Brain microvascular endothelial cell (primary cell): ENCODE measurements at regions not wholly inside any gene's neighbourhood (a gene's known extent, or its start where the extent isn't known, plus 50 kb on each side); places are given as distances from the start of the nearest gene placed in this dataset.
"Not testable (repeated sequence)": the region's sequence is repeated elsewhere in the genome, so short reads cannot be mapped to it uniquely, and the experiment has no call there.

Source experiments
- DNase-seq: peaks from one replicate; pipeline ENCODE4 v3.0.0-alpha.2; 2020
- H3K27ac ChIP-seq: fragments of 250-450 bp; sonication (Bioruptor Pico); 2 replicates; pipeline ENCODE4 v1.5.1; 2020; ENCODE audit warnings: mild to moderate bottlenecking, moderate library complexity
- H3K27me3 ChIP-seq: fragments of 250-450 bp; sonication (Bioruptor Pico); replicated peaks from 2 replicates; pipeline ENCODE4 v1.5.1; 2020; ENCODE audit warnings: mild to moderate bottlenecking
- H3K36me3 ChIP-seq: fragments of 250-450 bp; sonication (Bioruptor Pico); replicated peaks from 2 replicates; pipeline ENCODE4 v1.5.1; 2020; ENCODE audit warnings: mild to moderate bottlenecking
- H3K4me3 ChIP-seq: 2 replicates; pipeline ENCODE4 v1.5.1; 2011; ENCODE audit warnings: low read depth, mild to moderate bottlenecking, control low read depth, low read length, moderate library complexity
- in situ Hi-C: cut with HindIII; loops from 2 replicates; pipeline ENCODE4 v1.10.0; 2017; ENCODE audit warnings: low sequenced_read_pairs, low pct_ligation_motif_present
- TF ChIP-seq, protein P1 (sequence below): IDR thresholded peaks from 2 replicates; pipeline ENCODE4 v1.5.1; 2011; ENCODE audit warnings: low read depth, mild to moderate bottlenecking, moderate library complexity, low read length, control low read depth, inconsistent platforms; ENCODE audit errors: missing control alignments

DNA sequence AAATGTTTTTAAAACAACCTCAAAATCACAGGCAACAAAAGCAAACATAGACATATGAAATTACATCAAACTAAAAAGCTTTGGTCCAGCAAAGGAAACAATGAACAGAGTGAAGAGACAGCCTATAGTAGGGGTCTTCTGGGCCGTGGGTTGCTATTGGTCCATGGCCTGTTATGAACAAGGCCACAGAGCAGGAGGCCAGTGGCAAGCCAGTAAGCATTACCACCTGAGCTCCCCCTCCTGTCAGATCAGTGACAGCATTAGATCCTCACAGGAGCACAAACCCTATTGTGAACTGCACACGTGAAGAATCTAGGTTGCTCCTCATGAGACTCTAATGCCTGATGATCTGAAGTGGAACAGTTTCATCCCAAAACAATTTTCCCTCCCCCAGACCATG, 174.0 kb downstream of the DIO2 start:
- in situ Hi-C loops: no loop called here
- Histone ChIP-seq H3K4me3 (no peak overlapping the region), H3K27me3 (no peaks in the 10 kb centered on the region), H3K36me3 (no peaks in the 10 kb centered on the region), H3K27ac (no peak overlapping the region)
- DNase-seq: no peak
- TF ChIP-seq, protein P1, sequence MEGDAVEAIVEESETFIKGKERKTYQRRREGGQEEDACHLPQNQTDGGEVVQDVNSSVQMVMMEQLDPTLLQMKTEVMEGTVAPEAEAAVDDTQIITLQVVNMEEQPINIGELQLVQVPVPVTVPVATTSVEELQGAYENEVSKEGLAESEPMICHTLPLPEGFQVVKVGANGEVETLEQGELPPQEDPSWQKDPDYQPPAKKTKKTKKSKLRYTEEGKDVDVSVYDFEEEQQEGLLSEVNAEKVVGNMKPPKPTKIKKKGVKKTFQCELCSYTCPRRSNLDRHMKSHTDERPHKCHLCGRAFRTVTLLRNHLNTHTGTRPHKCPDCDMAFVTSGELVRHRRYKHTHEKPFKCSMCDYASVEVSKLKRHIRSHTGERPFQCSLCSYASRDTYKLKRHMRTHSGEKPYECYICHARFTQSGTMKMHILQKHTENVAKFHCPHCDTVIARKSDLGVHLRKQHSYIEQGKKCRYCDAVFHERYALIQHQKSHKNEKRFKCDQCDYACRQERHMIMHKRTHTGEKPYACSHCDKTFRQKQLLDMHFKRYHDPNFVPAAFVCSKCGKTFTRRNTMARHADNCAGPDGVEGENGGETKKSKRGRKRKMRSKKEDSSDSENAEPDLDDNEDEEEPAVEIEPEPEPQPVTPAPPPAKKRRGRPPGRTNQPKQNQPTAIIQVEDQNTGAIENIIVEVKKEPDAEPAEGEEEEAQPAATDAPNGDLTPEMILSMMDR: no peak

- TF ChIP-seq, protein P1: no peak
Observed at GRCh38 chr14:80024417-80024816, 186.9 kb downstream of the DIO2 start.

DNA sequence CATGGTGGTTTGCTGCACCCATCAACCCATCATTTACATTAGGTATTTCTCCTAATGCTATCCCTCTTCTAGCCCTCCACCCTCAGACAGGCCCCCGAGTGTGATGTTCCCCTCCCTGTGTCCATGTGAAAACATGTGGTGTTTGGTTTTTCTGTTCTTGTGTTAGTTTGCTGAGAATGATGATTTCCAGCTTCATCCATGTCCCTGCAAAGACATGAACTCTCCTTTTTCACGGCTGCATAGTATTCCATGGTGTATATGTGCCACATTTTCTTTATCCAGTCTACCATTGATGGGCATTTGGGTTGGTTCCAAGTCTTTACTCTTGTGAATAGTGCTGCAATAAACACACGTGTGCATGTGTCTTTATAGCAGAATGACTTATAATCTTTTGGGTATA, 192.8 kb downstream of the DIO2 start:
- DNase-seq, H3K27me3 ChIP-seq, H3K36me3 ChIP-seq, H3K4me3 ChIP-seq, in situ Hi-C loops, H3K27ac ChIP-seq: not testable (repeated sequence)

More at GRCh38 chr14:80024417-80024816, 186.9 kb downstream of the DIO2 start:
- DNase-seq: no peak
- Histone ChIP-seq H3K27ac (no peak overlapping the region), H3K27me3 (no peaks in the 10 kb centered on the region), H3K36me3 (no peaks in the 10 kb centered on the region), H3K4me3 (no peak overlapping the region)
- in situ Hi-C loops: no loop called here

- Histone ChIP-seq H3K36me3 (no peaks in the 10 kb centered on the region), H3K4me3 (no peak overlapping the region), H3K27me3 (no peaks in the 10 kb centered on the region), H3K27ac (no peak overlapping the region)
- in situ Hi-C loops: no loop called here
- no peak for DNase-seq
- TF ChIP-seq, protein P1: no peak
Observed at GRCh38 chr14:80017795-80018194, 193.5 kb downstream of the DIO2 start.

GRCh38 chr14:80010245-80010644, 201.1 kb downstream of the DIO2 start:
- in situ Hi-C loops, H3K36me3 ChIP-seq, H3K4me3 ChIP-seq, H3K27me3 ChIP-seq, H3K27ac ChIP-seq, DNase-seq: not testable (repeated sequence)

GRCh38 chr14:80005561-80005960, 205.7 kb downstream of the DIO2 start:
- TF ChIP-seq, protein P1: no peak
- DNase-seq: no peak
- no peaks in the 10 kb centered on the region for H3K27me3 ChIP-seq
- in situ Hi-C loops: no loop called here
- no peaks in the 10 kb centered on the region for H3K36me3 ChIP-seq
- H3K4me3 ChIP-seq: no peak overlapping the region
- no peak overlapping the region for H3K27ac ChIP-seq

GRCh38 chr14:80004871-80005270, 206.4 kb downstream of the DIO2 start:
- in situ Hi-C loops: no loop called here
- H3K27me3 ChIP-seq: no peaks in the 10 kb centered on the region
- TF ChIP-seq, protein P1: no peak
- no peak overlapping the region for H3K4me3 ChIP-seq
- DNase-seq: no peak
- no peak overlapping the region for H3K27ac ChIP-seq
- no peaks in the 10 kb centered on the region for H3K36me3 ChIP-seq
